Activated CD8-positive, alpha-beta memory T cell treated with anti-CD3 and anti-CD28 coated beads for 1 hour (primary cell): ENCODE measurements at regions not wholly inside any gene's neighbourhood (a gene's known extent, or its start where the extent isn't known, plus 50 kb on each side); places are given as distances from the start of the nearest gene placed in this dataset.

Source experiments
- DNase-seq, 2 donors: peaks; one replicate each; pipeline ENCODE4 v3.0.0-alpha.2; 2020; ENCODE audit warnings: low read depth in 1 of 2; ENCODE audit errors: extremely low read depth in 1 of 2

- DNase-seq = no peak
Observed at GRCh38 chr5:165119175-165119574, 1613.8 kb downstream of the MAT2B start.

GRCh38 chr5:165126598-165126997 is 1621.2 kb downstream of the MAT2B start:
- no peak for DNase-seq

- no peak for DNase-seq
Observed at GRCh38 chr5:165127941-165128340, 1622.5 kb downstream of the MAT2B start.

- no peak for DNase-seq
Observed at GRCh38 chr5:165130656-165131055, 1625.2 kb downstream of the MAT2B start.

GRCh38 chr5:165134155-165134554 is 1628.7 kb downstream of the MAT2B start:
- DNase-seq = no peak

- DNase-seq = no peak
Observed at GRCh38 chr5:165135565-165135964, 1630.1 kb downstream of the MAT2B start.

DNA sequence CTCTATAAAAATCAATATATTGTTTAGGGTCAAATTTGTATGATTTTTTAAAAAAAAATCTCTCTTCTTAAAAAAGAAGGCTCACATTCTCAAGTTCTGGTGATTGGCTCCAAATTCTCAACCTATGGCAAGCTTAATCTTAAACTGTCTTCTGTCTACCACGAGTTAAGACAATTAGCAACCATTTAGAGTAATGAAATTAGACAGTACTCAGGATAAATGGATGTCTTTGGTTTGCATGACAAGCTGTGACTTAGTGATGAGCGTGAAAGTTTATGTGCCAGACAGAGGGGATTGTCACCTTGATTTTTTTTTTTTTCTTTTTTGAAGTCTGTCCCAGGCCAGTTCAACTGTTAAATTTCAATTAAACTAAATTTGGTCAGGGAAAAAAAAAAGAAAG is 1632.3 kb downstream of the MAT2B start:
- DNase-seq = no peak

GRCh38 chr5:165138236-165138635 is 1632.8 kb downstream of the MAT2B start:
- DNase-seq = no peak

DNA sequence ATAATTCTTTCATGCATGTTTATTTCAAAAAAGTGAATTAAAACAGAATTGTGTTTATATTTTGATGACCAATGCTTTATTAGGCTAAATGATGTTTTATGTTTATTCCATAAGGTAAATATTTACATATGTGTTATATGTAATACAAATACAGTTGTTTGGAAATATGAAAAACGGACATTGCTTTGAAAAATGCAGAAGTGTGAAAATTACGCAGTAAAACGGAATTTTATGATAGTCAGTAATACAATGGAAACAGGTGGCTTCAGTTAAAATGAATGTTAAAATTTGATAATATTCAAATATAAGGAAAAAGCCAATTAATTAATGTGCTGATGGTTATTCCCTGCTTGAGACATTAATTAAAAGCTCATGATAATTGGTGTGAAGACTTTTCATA is 1633.8 kb downstream of the MAT2B start:
- no peak for DNase-seq

- no peak for DNase-seq
Observed at GRCh38 chr5:165139721-165140120, 1634.3 kb downstream of the MAT2B start.

DNA sequence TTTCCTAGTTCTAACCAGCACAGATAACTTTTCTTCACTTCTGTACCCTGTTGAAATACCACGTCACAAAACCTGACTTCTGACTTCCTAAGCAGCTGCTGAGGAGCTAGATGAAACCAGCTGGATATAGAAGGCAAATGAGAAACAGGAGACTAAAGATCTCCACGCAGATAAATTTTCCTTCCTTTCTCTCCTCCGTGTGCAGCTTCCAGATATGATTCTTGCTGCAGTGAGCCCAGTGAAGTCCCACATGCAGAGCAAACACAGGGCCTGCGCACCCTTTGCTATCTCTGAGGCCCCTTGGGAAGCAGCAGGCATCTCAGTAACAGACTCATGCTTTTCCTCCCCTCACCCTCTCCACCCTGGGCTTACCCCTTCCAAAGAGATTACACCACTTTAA is 1638.3 kb downstream of the MAT2B start:
- no peak for DNase-seq

DNA sequence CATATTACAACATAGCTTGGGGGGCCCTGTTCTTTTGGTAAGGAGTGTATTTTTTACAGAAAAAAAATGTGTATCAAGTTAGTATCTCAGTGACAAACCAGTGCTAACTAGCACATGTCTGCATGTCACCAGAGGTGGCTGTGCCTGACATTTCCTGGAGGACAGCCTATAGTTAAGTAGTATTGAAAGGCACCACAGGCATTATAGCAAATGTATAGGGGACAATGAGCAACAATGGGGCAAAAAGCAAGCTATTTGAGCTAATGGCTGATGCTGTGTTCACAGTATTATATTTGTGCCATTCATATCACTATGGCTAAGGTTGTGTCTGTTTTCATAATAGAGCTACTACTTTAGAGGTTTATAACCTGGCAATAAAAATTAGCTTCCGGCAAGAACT is 1644.0 kb downstream of the MAT2B start:
- no peak for DNase-seq

DNA sequence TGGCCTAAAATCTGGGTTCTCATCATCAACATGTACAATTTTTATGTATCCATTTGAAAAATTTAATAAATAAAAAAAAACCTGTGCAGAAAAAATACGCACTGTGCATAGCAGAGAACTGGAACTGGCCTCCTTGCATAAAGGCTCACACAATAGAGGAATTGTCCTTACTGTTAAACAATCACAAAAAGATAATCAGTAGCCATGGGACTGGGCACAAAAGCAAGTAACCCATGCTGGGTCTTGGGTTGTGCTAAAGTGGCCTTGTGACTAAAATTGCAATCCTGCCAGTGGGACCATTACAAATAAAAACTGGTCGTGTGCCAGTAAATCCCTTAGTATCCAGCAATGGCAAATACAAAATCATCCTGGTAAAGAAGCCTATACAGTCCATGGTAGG is 1646.6 kb downstream of the MAT2B start:
- DNase-seq = no peak

DNA sequence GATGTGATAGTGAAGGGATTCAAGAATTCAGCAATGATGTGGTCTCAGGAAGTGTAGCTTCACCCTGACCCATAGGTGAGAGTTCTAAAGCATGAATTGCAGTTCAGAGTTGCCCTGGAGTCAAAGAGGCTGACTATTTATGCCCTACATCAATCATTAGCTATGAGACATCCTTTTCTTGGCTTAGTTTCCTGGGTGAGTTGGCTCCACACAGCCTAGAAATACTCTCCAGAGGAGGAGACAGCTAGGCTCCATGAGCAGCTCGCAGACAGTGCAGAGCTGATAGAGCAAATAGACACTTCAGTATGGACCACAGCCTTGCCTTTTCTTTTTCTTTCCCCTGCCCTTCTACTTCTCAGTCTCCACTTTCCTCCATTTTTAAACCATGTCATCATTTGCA is 1651.8 kb downstream of the MAT2B start:
- no peak for DNase-seq

DNA sequence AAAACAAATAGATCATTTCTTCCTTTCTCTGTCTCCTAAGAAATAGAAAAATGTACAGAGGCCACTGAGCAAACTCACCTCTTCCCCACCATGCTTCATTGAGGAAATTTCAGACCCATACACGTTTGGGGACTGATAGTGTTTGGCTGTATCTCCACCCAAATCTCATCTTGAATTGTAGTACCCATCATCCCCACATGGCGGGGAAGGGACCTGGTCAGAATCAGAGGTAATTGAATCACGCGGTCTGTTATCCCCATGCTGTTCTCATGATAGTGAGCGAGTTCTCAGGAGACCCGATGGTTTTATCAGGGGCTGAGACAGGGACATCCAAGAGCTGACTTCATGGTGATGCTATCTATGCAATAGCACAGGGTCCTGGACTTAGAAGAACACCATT is 1655.8 kb downstream of the MAT2B start:
- DNase-seq = no peak

DNA sequence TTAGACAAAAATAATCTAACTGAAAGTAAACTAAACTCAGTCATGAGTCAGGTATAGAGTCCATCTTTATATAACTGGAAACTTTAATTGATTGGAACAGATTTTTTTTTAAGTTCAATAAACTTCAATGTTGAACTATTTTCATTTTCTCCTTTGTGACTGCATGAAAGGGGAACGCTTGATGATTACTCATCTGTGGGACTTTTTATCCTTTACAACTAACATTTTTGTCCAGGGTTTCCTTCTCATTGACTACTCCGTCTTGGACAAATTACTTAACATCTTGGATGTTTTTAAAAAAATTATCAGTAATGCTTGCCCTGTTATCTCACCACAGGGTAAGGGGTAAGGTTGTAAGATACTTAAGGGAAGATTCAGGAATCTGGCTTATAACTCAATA is 1658.4 kb downstream of the MAT2B start:
- no peak for DNase-seq

- no peak for DNase-seq
Observed at GRCh38 chr5:165173651-165174050, 1668.2 kb downstream of the MAT2B start.

DNA sequence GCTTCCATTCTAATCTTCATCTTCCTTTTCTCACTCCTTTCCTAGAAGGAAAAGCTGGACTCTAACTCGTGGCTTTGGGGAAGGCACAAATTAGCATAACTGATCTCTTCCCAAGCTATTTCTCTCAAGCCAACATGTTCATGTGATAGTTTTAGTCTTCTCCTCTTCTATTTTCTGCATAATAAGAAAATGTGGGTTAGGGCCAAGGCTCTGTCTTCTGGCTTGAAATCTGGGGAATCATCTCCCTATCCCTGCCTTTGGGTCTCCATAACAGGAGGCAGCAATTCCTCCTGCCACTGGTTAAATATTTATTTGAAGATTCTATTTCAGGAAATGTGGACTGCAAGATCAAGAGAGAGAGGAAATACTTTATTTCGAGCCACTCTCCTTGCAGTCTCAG is 1669.6 kb downstream of the MAT2B start:
- no peak for DNase-seq

DNA sequence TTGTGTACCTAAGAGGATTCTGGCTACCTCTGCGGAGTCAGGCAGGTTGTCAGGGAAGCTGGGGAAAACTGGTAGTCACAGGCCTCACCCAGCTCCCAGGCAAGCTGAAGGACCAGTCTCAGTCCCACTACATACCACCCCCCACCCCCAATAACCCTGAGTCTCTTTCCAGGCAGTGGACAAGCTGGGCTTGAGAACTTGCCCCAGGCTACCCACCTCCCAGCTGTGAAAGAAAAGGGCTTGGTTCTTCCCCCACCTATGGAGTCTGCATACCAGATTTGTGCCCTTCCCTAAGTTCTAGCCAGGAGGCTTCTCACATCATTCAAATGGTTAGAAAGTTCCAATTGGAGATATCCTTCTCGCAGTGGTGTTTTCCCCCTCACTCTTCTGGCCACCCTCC is 1678.8 kb downstream of the MAT2B start:
- DNase-seq = no peak

DNA sequence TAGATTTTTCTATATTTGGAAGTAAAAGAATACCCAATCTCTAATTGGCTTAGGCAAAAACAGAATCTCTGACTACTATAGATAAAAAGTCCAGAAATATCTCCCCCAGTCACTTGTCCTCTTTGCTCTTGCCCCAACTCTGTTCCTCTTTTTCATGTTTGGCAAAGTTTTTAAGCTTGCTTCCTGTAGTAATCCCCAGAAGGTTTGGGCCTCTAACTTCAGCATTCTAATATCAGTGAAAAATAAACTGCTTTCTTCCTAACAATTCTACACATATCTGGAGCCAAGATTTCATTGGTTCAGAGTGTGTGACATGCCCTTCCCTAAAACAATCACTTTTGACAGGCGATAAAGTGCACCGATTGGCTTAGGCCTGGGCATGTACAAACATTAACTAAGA is 1680.3 kb downstream of the MAT2B start:
- DNase-seq = no peak

DNA sequence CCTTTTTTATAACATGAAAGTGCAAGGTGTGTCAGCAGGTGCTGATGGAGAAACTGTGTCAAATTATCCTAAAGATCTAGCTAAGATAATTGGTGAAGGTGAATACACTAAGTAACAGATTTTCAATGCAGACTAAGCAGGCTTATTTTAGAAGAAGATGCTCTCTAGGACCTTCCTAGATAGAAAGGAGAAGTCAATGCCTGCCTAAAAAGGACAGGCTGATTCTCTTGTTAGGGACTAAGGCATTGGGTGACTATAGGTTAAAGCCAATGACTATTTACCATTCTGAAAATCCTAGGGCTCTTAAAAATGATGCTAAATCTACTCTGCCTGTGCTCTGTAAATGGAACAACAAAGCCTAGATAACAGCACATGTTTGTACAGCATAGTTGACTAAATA is 1682.4 kb downstream of the MAT2B start:
- no peak for DNase-seq

- no peak for DNase-seq
Observed at GRCh38 chr5:165188556-165189175, 1683.2 kb downstream of the MAT2B start.

DNA sequence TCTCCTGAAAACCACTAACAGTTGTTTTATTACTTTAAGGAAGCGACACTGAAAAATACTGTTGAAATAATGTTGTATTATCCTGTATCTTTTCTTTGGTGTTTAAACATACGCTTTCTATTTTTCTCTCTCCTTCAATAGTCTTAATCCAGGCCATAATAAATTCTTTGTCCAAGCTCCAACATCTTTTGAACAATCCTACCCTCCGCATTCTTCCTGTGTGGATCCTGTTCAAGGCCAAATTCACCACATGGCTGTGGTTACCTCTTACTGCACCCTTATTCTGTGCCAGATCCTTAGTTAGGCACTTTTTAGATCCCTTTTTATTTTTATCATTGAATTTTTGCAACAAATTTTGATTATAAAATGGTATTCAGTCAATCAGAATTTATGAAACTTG is 1691.5 kb downstream of the MAT2B start:
- no peak for DNase-seq

GRCh38 chr5:165201369-165201768 is 1696.0 kb downstream of the MAT2B start:
- no peak for DNase-seq
